ENCODE measurements at regions not wholly inside any gene's neighbourhood (a gene's known extent, or its start where the extent isn't known, plus 50 kb on each side); places are given as distances from the start of the nearest gene placed in this dataset.

DNA sequence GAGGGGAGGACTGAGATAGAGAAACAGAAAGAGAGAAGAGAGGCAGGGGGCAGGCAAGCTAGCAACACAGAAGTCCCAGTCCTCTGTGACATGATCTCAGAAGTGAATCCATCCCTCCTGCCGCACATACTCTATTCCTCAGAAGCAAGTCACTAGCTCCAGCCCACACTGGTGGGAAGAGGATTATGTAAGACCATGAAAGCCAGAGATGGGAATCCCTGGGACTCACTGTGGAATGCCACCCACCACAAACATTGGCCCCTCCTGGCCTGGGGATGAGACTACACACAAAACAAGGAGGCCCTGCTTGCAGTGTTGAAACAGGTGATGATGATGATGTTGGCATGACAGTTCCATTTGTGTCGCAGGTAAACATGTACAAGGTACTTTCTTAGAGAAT lies 419.9 kb downstream of the IRS2 start:
- DNase-seq, result no peak

DNA sequence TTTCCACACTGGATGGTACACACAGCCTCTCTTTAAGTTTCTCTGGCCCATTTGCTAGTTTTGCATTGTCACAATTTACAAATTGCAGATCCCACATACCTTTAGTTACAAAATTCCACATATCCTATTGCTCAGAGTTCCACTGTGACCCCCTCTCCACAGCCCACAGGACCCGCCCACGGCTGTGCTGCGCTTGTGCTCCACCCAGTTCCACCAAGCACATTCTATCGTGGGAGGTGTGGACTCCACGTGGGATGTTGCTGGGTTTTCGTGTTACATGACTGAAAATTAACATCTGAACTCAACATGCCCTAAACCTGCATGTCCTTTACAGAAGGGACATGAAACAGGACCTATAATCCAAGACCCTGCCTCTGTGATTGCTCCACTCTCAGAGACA lies 423.0 kb downstream of the IRS2 start:
- no peak for DNase-seq

DNA sequence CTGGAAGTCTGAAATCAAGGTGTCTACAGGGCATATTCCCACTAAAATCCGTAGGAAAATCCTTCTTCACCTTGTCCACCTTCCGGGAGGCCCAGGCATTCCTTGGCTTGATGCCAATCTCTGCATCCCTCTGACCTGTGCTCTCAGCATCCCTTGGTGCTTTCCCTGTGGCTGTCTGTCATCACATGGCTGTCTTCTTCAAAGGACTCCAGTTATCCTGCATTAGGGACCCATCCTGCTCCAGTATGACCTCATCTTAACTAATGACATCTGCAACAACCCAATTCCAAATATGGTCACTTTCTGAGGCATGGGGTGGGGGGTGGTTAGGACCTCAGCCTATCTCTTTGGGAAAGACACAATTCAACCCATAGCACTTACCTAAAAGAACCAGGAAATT lies 423.8 kb downstream of the IRS2 start:
- DNase-seq, result no peak

DNA sequence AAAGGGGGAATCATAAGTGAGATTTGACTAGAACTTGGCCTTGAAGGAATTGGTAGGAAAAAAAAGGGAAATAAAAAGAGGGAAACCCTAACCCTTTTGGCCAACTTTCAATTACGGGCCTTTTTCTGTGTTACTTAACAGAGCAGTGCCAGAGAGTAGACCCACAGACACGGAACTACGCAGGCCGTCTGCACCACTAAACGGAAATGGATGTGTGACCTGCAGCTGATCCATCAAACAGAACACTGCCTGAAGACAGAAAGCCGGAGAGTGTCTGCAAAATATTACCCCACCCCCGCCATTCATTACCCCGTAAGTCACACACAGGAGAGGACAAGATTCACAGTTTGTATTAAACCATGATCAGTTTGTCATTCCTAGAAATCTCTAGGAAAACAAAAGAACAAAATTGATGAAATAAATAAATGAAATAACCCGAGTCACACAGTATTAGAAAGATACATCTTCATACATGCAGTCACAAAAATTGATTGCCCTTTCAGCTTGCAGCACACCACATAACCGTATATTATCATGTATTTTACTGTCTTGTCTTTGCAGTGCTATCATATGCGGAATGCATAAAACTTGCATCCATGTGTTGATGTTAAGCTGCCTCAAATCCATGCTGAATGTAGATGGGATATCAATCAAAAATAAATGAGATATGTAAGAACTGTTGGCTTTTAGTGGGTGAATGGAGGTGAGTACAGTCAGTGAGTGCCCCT lies 424.7 kb downstream of the IRS2 start:
- DNase-seq, result no peak

DNA sequence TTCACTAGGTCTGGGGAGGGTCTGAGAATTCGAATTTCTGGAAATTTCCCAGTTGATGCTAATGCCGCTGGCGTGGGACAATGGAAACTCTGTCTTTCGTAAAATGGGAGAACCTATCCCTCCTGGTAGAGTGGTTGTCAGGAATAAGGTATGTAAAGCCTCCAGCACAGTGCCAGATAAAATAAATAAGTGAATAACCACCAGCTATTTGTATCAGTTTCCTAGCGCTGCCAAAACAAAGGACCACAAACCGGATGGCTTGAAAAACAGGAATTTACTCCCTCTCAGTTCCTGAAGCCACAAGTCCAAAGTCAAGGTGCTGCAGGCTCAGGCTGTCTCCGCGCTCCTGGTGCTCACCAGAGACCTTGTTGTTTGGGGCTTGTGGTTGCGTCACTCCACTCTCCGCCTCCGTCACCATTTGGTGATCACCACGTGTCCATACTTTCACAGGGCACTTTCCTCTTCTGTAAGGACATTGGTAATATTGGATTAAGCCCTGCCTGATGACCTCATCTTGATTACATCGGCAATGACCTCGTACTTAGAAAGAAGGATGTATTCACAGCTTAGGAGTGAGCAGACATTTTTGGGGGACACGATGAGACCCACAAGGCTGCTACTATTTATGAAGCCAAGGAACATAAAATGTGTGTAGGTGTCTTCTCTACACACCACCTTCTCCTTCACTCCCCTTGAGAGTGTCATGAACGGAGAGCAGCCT lies 428.5 kb downstream of the IRS2 start:
- no peak for DNase-seq

DNA sequence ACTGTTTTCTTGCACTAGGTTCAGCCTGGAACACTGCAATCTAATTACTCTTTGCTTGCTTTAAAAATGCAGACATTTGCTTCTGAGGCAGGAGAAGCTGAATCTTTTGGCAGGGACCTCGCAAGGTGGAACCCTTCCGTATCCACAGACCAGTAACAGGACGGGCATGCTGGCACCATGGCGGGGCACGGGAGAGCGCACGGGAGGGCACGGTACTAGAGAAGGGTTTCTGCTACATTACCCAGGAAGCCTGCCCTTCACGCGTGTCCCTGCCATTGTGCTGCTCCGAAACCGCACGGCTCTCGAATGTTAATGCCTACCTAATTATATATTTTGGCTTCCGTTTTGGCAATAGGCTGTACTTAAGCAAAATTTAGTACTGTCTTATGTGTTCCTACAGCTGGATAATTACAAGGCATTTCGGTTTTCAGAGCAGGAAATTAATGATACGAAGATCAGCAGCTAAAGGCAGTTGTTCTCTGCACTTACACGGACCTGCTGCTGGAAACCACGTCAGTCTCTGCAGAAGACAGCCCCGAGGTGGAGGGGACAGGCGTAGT lies 430.4 kb downstream of the IRS2 start:
- DNase-seq, result no peak

DNA sequence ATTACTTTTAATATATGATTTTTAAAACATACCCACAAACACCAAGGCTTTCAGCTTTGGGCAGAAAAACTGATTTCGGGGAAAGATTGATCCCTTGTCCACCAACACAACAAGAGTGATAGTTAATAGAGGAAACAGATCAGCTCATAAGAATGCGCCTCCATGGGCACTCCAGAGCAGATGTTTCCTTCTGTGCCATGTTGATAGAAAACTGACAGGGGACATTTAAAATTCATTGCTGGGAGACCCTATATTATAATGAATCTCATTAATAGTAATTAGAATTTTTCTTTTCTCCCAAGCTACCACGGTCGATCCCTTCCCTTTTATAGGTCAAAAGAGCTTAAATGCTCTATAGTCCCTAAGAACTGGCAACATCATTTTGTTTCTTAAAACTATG lies 431.2 kb downstream of the IRS2 start:
- DNase-seq, result no peak

DNA sequence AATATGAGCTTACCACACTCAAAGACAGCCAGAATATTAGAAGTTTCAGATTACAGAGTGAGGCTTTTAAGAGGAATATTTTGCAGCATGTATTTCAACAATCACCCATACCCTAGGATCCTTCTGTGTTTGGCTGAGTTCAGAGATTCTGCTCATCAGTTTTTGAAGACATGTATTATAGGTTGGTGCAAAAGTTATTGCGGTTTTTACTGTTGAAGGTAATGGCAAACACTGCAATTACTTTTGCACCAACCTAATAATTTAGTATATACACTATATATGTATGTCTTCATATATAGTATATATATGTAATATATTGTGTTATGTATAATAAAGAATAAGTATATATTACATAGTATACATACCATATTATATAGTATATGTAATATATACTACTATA lies 435.1 kb downstream of the IRS2 start:
- no peak for DNase-seq

DNA sequence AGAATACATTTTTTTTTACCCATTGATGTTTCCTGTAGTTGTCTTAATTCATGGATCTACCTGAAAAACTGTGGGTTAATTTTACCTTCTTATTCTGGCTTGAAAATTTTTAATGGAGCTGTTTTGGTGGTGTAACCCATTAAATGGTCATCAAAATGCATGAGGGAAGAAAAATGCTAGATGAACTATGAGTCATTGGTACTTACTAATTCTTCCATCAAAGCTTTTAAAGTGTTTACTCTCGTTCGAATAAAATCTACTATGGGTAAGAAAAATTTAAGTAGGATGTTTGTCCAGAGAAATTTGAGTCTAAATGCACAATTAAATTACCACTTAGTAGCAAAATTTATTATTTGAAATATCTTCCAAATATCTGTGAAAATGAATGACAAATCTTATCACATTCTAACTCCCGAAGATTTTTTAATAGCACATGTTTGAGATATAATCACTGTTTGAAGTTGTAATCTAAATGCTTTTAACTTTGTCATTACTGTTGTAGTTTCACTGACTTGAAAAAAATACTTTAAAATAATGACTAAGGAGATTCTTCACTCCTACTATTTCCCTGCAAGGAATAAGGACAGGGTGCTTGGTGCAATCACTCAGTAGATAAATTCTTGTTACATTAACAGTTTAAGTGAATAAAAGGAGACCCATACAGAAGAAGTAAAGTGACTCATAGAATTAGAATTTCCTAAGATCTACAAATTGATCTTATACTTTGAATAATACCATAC lies 437.7 kb downstream of the IRS2 start:
- no peak for DNase-seq

DNA sequence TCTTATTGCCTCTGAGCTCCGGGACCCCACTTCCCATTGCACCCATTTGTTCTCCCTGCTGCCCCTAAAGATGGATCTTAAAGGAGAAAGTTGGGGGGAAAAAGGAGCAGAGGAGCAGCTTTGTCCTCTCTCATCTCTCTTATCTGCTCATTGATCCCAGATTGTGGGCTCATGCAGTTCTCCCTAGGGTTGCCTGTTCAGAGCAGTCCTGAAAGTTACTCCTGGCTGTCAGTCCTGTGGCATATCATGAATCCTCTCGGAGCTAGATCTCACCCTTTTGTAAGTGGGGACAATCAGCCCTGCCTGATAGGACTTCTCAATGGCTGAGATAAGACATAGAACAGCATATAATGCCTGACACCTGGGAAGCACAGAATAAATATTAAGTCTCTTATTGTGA lies 440.3 kb downstream of the IRS2 start:
- no peak for DNase-seq

DNA sequence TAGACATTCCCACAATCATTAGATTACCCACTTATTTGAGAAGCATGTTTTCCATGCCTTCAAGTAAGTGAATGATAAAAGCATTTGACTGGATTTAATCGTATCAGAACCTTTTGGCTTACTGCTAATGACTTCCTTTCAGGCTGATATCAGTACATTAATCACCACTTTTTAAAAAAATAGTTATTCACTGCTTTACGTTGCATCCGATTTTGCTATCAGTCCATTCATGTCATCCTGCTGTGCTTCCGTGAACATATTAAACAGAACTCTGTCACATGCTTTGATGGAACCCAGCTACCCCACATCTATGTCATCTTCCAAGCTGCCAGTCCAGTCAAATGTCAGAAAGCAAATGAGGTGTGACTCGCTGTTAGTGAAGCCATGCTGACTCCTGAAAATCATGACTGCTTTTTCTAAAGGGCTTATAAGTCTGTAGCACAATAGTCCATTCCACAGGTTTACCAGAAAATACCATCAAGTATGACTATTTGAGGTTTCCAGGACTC lies 440.9 kb downstream of the IRS2 start:
- DNase-seq, result no peak

DNA sequence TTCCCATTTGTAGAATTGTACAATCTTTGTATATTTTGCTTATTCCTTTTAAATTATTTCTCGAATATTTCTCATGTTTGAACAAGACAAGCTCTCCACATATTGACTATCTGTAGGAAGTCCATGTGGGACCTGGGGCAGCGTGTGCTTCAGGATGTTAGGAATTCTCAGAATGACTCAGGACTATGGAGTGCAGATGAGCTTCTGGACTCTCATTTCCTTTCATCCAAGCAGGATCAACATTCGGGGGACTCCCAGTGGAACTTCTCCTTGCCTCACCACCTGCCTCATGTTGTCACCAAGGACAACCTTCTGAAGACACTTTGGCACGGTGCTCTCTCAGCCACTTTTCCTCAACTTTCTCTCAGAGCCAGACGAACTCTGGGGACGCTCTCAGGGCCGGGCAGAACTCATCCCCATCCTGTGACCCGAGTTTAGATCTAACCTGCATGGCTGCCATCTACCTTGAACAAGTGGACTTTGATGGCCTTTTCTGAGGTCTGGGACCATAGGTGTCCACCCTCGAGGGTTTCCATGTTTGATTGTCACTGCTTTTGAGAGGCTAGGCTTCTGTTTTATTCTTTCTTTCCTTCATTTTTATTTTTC lies 441.7 kb downstream of the IRS2 start:
- DNase-seq, result no peak

DNA sequence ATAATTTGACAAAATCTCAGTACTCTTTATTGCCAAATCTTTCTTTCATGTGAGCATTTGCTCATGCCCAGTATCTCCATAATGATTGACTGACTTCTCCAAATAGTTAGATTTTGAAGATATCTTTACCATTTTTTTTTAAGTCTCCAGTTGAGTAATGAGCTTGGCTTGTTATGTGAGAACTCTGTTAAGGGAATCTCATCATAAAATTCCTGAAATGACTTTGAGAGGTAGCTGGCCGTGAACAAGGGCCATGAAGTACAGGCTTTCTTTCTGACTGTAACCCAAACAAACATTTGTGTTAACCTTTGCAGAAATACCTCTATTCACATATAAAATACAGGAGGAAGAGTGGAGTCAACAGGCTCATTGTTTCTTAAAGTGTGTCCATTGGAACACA lies 449.7 kb downstream of the IRS2 start:
- DNase-seq, result no peak

DNA sequence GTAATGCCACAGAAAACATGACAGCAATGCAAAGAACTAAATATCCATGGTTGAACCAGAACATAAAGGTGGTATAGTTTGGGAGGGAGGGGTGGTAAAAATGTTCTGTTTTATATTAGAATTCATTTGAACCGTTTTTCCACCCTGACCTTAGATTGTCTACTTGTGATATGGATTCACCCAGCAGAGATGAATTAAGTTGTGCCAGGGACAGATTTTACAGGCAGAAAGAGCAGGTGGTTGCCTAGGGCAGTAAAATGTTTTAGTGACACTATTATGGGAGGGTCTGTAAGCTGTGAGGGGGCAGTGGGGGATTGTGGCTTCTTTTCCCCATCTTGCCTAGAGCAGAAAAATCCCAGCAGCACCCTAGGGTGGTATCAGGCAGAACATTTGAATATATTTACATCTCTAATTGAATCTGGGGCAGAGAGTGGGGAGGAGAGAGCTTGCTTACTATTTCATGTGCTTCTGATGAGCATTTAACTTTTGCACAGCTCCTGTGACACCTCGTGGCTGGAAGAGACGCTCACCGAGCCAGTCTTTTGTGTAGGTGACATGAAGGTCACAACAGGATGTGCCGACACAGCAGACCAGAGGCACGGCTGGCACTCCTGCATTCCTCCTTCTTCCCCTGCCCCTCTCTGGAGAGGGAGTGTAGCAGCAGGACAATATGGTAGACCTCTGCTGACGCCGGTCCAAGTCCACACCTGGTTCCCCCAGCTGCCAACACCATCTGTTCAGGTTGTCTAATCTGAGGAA lies 452.3 kb downstream of the IRS2 start:
- no peak for DNase-seq

DNA sequence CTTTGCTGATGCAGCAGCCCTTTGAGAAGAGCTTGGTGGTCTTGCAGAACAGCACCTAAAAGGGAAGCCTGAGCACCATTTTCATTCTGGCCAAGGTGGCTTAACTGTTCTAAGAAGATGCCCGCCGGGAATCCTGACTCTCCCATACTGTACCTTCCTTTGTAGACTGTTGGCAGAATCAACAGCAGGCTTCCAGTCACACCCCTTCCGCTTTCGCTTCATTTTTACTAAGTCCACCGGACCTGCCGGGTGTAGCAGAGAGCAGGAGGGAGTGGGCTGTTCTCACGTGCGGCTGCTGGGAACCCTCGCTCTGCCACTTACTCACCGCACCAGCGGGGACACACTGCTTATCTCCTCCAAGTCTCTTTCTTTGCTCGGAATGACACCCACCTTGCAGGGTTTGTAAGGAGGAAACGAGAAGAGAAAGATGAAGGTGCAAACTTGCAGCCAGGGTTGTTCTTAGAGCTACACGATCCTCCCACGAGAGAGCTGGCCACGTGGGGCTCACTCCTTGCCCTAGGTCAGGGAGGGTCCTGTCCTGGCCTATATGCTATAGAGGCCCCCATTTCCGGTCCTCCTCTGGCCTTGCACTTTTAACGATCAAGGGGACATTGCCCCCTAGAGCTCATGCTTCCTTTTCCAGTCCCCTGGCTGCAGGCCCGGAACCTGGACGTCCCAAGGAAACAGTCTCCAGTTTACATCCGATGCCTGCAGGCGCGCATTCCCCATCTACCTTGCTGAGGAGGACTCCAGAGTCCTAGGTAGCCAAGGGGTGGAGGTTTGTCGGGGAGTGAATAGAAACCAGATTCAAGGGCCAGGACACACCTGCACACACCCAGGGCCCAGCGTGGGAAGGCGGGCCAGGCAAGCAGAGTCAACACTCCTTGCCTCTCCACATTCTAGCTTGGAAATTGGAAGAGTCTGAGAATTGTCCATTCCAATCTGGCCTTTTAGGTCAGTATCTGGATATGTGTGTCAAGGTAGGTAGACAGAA lies 453.6 kb downstream of the IRS2 start:
- no peak for DNase-seq

DNA sequence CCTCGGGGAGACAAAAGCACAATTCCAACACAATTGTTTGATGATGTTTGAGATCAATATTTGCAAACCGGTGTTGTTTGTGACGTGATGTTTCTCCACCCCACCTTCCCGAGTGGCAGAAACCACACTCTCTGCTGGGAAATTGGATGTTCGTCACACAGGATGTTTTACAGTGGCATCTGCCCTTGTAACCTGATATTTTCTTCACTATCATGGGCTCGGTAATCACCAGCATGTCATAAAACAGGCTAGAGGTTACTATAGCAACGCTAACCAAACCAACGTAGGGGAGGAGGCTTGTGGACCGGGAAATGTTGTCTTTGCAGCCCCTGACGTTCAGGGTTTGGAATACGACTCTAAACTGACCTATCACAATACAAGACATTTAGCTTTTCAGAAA lies 454.5 kb downstream of the IRS2 start:
- peak; percentile 75 for DNase-seq

DNA sequence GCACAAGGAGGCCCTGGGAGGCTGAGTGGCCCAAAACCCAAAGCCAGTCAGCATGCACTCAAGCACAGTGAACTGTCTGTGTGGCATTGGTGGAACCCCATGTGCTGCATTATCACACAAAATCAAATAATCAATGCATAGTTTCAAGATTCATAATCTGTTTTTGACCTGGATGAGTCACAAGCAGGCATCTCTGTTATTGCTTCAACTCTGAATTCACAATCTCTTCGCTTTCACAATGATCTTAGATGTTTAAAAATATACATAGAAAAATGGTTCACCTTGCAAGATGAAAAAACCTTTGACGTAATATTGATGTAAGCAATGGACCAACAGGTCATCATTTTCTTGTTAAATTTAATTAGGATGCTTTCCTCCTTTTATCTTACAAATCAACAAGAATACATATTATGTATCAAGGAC lies 455.4 kb downstream of the IRS2 start:
- no peak for DNase-seq

DNA sequence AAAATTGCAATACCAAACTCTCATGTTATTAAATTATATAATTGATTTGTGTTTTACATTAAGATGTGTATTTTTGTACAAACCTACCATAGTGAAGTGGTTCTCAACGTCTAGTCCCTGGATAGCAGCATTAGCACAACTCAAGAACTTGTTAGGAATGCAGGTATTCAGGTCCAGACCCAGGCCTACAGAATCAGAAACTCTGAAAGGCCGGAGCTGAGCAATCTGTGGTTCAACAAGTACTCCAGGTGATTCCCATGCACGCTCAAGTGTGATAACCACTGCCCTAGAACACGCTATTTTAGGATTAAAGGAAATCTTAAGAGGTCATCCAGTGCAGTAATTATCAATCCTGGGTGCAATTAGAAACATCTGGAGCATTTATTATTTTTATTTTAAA lies 456.3 kb downstream of the IRS2 start:
- DNase-seq, result no peak

DNA sequence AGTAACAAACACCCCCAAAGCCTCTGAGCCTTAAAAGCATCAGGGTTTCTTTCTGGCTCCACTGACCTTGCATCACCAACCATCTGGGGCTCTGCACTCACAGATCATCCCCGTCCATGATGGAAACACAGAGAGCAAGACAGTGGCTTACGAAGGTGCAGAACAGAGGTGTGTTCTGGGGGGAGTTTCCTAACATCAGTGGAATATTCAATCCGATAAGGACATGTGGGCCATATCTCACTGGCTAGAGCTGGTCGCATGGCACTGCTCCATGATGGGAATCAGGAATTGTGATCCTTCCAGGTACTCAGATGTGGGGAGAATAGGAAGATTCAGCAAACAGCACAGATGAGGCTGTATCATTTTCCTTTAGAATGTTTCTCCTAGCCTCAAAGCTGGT lies 457.2 kb downstream of the IRS2 start:
- no peak for DNase-seq

DNA sequence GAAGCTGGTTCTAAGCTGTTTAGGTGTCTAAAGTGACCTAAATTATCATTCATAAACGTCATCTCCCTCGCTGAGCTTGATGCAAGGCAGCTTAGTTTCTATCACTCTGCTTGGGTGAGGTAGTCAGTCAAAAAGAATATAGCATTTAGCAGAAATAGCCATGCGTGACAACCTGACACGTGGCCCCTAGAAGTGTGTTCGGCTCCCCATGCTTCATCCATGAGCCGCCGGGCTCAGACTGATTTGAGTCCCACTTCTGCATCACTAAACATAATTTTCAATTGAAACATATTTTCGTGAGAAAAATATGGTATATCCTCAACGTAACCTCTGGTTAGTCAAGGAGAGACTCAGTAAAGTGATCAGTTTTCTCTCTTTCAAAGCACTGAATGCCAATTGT lies 459.8 kb downstream of the IRS2 start:
- DNase-seq, result no peak

Measured in left kidney (tissue), 1 donor.